NT2/D1 (cell line): ENCODE measurements at regions not wholly inside any gene's neighbourhood (a gene's known extent, or its start where the extent isn't known, plus 50 kb on each side); places are given as distances from the start of the nearest gene placed in this dataset.

ENCODE experiments used
- DNase-seq: peaks from one replicate; pipeline ENCODE4 v3.0.0-alpha.2; 2011; ENCODE audit warnings: low read depth, low spot score
- H3K27me3 ChIP-seq: 2 replicates; pipeline ENCODE4 v1.6.0; 2011; ENCODE audit warnings: mild to moderate bottlenecking; ENCODE audit not compliant: insufficient read length, insufficient read depth
- H3K36me3 ChIP-seq: 2 replicates; pipeline ENCODE4 v1.6.1; 2011; ENCODE audit warnings: mild to moderate bottlenecking, low read length, mixed read lengths; ENCODE audit not compliant: insufficient read depth, insufficient read length
- H3K4me1 ChIP-seq: 2 replicates; pipeline ENCODE4 v1.5.1; 2011; ENCODE audit not compliant: insufficient read depth, insufficient read length
- H3K4me3 ChIP-seq: 2 replicates; pipeline ENCODE4 v1.5.1; 2011; ENCODE audit warnings: low read depth; ENCODE audit not compliant: insufficient read length
- H3K9ac ChIP-seq: 2 replicates; pipeline ENCODE4 v1.6.0; 2011; ENCODE audit warnings: low read depth; ENCODE audit not compliant: insufficient read length
- H3K9me3 ChIP-seq: 2 replicates; pipeline ENCODE4 v1.5.1; 2011; ENCODE audit warnings: mild to moderate bottlenecking, low read length; ENCODE audit not compliant: insufficient read depth
- SUZ12 ChIP-seq: IDR thresholded peaks from 2 replicates; pipeline ENCODE4 v1.6.1; 2011; ENCODE audit not compliant: insufficient read length, insufficient read depth; ENCODE audit errors: extremely low read depth
- YY1 ChIP-seq: IDR thresholded peaks from 2 replicates; pipeline ENCODE4 v1.6.1; 2011; ENCODE audit not compliant: insufficient read length, insufficient read depth
- ZNF274 ChIP-seq: IDR thresholded peaks from 2 replicates; pipeline ENCODE4 v1.6.1; 2011; ENCODE audit warnings: mild to moderate bottlenecking, low read depth, low read length

DNA sequence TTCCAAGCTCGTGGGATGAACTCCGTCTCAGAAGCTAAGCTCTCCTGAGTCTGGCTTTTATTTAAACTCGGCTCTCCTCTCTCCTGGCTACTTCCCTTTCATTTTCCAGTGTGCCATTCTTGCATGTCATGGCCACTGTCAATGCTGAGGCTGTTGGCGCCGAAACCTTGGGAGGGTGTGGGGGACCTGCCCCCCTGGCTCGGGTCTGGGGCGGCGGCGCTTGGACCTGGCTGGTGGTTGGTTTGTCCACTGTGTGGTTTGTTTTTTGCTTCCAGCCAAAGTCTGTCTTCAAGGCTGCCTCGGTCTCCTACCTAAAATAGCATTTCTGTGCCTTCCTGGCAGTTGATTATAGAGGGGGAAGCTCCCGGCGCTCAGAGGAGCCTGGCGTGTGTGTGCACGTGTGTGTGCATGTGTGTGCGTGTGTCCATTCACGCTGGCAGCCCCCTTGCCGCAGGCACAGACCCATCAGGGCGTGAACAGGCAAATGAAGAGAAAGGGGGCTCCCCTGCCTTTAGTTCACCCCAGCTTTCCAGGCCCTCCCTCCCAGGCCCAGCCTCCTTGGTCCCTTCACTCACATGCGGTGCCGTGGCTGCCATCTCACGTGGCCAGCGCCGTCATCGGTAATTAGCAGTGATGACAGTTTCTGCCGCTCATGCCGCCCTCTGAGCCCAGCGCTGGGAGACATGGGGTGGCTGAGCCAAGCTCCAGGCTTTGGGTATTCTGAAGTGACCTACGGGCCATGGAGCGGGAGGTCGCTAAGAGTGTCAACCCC is 179.9 kb downstream of the SEC14L1 start:
- H3K9me3 ChIP-seq = no peaks in the 10 kb centered on the region
- TF ChIP-seq SUZ12 (no peak), ZNF274 (no peak), YY1 (no peak)
- no peaks in the 10 kb centered on the region for H3K27me3 ChIP-seq
- peak overlapping the region; percentile 28 for H3K9ac ChIP-seq
- H3K4me3 ChIP-seq = no peak overlapping the region
- DNase-seq = no peak
- H3K4me1 ChIP-seq = peaks cover 62% of the 10 kb centered on the region
- H3K36me3 ChIP-seq = no peaks in the 10 kb centered on the region

DNA sequence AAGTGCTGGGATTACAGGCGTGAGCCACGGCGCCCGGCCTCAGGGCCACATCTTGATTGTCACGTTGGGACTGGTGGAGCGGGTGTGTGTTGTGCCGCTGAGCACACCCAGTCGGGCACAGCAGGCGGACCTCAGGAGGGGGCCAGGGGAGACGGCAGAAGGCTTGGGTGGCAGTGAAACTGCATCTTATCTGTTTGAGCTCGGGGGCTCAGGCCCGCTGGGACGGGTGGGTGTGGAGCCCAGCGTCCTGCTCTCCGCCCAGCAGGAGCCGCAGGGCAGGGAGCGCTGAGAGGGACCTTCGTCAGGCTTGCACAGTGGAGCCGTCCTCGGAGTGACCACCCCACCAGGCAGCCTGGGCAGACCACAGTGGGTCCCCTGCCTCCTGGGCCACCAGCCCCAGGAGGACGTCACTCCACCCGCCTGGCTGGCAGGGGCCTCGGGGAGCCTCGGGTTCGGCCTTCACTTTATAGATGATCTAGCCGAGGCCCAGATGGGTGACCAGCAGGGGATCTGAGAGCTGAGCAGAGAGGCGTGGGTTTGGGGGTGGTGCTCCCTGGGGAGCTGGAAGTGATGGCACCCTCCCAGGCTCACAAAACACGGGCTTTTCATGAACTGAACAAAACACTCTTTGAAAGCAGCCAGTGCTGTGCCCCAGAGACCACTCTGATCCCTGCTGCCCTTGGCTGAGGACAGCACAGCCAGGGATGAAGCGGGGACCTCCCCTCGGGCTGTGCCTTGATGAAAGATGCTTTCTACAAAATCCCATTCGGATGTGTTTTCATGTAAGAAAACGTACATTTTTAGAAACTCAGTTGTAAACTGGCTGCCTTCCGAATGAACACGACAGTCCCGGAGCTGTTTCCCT is 181.1 kb downstream of the SEC14L1 start:
- H3K4me3 ChIP-seq = no peak overlapping the region
- peaks cover 50% of the 10 kb centered on the region for H3K4me1 ChIP-seq
- no peak overlapping the region for H3K9ac ChIP-seq
- no peak for DNase-seq
- no peaks in the 10 kb centered on the region for H3K27me3 ChIP-seq
- H3K9me3 ChIP-seq = no peaks in the 10 kb centered on the region
- TF ChIP-seq ZNF274 = no peak
- peaks cover 7% of the 10 kb centered on the region for H3K36me3 ChIP-seq

DNA sequence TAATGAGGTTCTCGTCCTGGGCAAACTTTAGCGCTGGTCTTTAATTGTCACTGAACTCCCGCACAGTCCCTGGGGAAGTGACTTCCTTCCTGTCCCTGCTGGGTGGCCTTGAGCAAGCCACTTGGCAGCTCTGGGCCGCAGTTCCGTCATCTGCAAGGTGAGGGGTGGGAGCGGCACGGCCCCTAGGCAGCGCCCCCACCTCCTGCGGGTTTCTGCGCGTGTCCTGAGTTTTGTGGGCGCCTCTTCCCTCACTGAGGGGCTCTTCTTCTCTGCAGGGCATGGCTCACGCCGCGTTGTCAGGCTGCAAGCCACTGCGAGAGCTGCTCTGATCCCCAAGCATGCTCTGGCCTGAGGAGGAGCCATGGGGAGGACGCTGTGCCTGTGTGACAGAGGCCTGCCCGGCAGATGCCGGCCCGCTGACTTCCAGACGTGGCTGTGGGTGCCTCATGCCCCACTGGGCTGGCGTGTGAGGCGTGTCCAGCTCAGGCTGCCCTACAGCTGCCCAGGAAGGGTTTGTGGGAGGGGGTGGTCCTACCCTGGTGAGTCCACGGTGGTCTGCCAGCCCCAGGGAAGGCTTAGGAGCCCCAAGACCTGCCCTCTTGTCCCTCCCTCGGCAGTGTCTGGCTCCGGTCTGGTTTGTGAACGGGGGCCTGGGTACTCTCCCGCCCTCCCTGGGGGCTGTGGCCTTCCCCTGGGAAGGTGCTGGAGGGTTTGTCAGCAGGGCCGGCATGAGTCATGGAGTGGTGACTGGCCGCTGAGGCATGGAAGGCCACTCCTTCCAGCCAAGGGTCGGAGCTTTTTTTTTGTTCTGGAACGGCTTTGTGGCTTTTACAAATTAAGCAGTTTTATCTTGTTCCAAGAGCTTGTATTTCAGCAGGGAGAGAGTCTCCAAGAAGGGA is 182.0 kb downstream of the SEC14L1 start:
- no peaks in the 10 kb centered on the region for H3K27me3 ChIP-seq
- TF ChIP-seq SUZ12 (no peak), ZNF274 (no peak), YY1 (no peak)
- DNase-seq = peak; percentile 44
- H3K36me3 ChIP-seq = peaks cover 7% of the 10 kb centered on the region
- no peaks in the 10 kb centered on the region for H3K9me3 ChIP-seq
- H3K4me1 ChIP-seq = peaks cover 45% of the 10 kb centered on the region
- no peak overlapping the region for H3K4me3 ChIP-seq
- H3K9ac ChIP-seq = peak overlapping the region; percentile 72

DNA sequence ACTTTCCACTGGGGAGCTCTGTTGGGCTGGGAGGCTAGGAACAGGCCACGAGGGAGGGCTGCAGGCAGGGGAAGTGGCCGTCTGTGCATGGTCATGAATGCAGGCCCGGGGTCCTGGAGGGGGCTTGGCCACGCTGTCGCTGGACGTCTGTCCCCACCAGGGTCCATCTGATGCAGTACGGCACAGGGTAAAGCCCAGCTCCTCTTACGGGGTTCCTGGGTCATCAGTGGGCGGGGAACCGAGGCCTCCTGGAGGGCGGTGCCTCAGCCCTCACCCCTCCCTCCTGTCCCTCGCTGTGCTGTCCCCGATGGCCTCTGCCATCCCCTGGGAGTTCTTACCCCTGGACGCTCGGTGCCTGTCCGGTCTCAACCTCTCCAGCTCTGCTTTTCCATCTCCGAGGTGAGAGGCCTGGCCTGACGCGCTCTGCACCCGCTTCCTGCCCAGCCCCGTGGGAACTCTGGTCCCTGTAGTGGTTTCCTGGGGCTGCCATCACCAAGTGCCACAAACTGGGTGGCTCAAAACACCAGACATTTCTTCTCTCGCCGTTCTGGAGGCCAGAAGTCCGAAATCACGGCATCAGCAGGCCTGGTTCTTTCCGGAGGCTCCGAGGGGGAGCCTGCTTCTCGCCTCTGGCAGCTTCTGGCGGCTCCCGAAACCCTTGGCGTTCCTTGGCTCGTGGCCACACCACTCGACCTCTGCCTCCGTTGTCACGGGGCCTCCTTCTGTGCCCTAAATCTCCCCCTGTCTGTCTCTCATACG is 182.8 kb downstream of the SEC14L1 start:
- H3K4me3 ChIP-seq = no peak overlapping the region
- H3K4me1 ChIP-seq = peaks cover 46% of the 10 kb centered on the region
- peak overlapping the region; percentile 72 for H3K9ac ChIP-seq
- TF ChIP-seq YY1 (no peak), ZNF274 (no peak), SUZ12 (no peak)
- no peaks in the 10 kb centered on the region for H3K9me3 ChIP-seq
- no peaks in the 10 kb centered on the region for H3K27me3 ChIP-seq
- DNase-seq = no peak
- peaks cover 7% of the 10 kb centered on the region for H3K36me3 ChIP-seq

DNA sequence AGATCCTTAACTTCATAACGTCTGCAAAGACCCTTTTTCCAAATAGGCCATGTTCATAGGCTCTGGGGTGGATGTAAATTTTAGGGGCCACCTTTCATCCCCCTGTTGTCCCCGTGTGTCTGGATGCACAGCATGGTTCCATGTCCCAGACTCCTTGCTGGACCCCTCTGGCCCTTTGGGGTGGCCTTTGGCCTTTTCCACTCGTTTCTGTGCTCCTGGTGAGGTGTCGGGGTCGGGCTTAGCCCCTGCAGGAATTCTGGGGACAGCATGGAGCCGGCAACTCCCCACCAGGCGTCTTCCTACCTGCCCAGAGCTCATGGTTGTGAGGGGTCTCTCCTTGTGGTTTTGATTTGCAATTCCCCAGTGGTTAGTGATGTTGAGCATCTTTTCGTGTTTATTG is 183.5 kb downstream of the SEC14L1 start:
- DNase-seq = no peak
- peaks cover 39% of the 10 kb centered on the region for H3K4me1 ChIP-seq
- no peaks in the 10 kb centered on the region for H3K9me3 ChIP-seq
- no peak for TF ChIP-seq ZNF274
- no peak for TF ChIP-seq YY1
- TF ChIP-seq SUZ12 = no peak
- H3K4me3 ChIP-seq = no peak overlapping the region
- no peaks in the 10 kb centered on the region for H3K27me3 ChIP-seq
- no peak overlapping the region for H3K9ac ChIP-seq
- H3K36me3 ChIP-seq = peaks cover 7% of the 10 kb centered on the region

DNA sequence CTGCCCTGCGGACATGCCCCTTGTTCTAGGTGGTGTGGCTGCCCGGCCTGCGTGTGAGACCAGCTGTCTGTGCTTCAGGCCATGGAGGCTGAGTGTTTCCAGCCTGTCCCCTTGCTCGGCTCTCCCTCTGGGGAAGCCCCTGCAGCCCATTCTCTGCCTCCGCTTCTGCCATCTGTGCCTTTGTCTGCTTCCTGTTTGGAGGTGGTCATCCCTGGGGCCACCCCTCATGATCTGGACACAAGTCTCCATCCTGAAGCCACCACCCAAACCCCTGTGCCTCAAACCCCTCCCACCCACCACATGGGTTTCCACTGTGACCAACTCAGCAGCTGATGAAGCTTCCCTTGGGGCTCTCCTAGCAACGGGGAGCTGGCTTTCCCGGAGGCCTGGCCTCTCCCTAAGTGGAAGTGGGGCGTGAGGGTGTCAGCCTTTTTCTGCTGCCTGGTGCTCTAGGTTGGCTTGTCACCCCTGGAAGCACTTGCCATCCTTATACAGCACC is 184.9 kb downstream of the SEC14L1 start:
- Histone ChIP-seq H3K9me3 (no peaks in the 10 kb centered on the region), H3K27me3 (no peaks in the 10 kb centered on the region), H3K4me3 (no peak overlapping the region), H3K36me3 (peaks cover 7% of the 10 kb centered on the region), H3K4me1 (peaks cover 32% of the 10 kb centered on the region), H3K9ac (no peak overlapping the region)
- TF ChIP-seq SUZ12 = no peak
- no peak for TF ChIP-seq YY1
- no peak for TF ChIP-seq ZNF274
- no peak for DNase-seq
